ENCODE measurements at regions not wholly inside any gene's neighbourhood (a gene's known extent, or its start where the extent isn't known, plus 50 kb on each side); places are given as distances from the start of the nearest gene placed in this dataset.

DNA sequence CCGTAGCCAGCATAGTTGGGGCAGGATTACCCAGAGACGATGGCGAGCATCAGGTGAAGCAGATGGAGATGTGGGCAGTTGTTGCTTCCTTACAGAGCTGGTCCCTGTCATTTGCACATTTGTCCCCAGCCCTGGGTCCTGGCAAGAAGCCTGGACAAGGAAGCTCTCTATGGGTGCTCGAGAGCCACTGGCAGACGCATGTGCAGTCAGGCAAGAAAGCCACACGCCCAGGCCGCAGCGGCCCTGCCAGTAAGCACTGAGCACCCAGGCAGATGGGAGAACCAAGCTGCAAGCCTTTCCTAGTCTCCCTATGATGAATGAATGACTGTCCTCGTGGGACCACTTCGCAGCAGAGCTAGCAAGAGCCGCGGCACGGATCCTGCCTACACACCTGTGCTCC lies 182.8 kb downstream of the FOXO1 start:
- Histone ChIP-seq H2AFZ (no peak overlapping the region), H3K79me2 (replicated peaks; ENCODE audit: insufficient read depth) (no peaks in the 10 kb centered on the region), H3K27me3 (ENCODE audit: insufficient read depth) (no peaks in the 10 kb centered on the region), H3K4me2 (no peak overlapping the region), H3K36me3 (ENCODE audit: insufficient read depth) (no peaks in the 10 kb centered on the region), H3K4me3 (no peak overlapping the region), H3F3A (replicated peaks; ENCODE audit: low read depth) (no peaks in the 10 kb centered on the region), H4K20me1 (replicated peaks; ENCODE audit: insufficient read depth) (no peaks in the 10 kb centered on the region), H3K9me2 (ENCODE audit: insufficient read depth) (no peaks in the 10 kb centered on the region), H3K4me1 (ENCODE audit: insufficient read depth) (peaks cover 16% of the 10 kb centered on the region), H3K27ac (ENCODE audit: low read depth) (no peak overlapping the region)
- Mint-ChIP-seq H3K4me3 (no peak overlapping the region), H3K27ac (no peak overlapping the region), H3K27me3 (ENCODE audit: insufficient read depth, low read depth, poor library complexity) (peaks cover 12% of the 10 kb centered on the region), H3K36me3 (ENCODE audit: low read depth) (no peaks in the 10 kb centered on the region; the same call in 2 of the 3 replicates), H3K4me1 (peaks cover 49% of the 10 kb centered on the region), H3K9me3 (no peaks in the 10 kb centered on the region; the same call in 2 of the 3 replicates)
- DNase-seq (ENCODE audit: low spot score) (no peak), ATAC-seq (no peak)
- TF ChIP-seq EZH2 (IDR thresholded peaks at IDR 0.05; ENCODE audit: low read depth, unreplicated experiment): no peak
- TF ChIP-seq, protein P1, sequence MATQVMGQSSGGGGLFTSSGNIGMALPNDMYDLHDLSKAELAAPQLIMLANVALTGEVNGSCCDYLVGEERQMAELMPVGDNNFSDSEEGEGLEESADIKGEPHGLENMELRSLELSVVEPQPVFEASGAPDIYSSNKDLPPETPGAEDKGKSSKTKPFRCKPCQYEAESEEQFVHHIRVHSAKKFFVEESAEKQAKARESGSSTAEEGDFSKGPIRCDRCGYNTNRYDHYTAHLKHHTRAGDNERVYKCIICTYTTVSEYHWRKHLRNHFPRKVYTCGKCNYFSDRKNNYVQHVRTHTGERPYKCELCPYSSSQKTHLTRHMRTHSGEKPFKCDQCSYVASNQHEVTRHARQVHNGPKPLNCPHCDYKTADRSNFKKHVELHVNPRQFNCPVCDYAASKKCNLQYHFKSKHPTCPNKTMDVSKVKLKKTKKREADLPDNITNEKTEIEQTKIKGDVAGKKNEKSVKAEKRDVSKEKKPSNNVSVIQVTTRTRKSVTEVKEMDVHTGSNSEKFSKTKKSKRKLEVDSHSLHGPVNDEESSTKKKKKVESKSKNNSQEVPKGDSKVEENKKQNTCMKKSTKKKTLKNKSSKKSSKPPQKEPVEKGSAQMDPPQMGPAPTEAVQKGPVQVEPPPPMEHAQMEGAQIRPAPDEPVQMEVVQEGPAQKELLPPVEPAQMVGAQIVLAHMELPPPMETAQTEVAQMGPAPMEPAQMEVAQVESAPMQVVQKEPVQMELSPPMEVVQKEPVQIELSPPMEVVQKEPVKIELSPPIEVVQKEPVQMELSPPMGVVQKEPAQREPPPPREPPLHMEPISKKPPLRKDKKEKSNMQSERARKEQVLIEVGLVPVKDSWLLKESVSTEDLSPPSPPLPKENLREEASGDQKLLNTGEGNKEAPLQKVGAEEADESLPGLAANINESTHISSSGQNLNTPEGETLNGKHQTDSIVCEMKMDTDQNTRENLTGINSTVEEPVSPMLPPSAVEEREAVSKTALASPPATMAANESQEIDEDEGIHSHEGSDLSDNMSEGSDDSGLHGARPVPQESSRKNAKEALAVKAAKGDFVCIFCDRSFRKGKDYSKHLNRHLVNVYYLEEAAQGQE (IDR thresholded peaks at IDR 0.05; ENCODE audit: unreplicated experiment): no peak
- TF ChIP-seq STAT1 (IDR thresholded peaks at IDR 0.05; ENCODE audit: unreplicated experiment): no peak
- TF ChIP-seq, protein P2, sequence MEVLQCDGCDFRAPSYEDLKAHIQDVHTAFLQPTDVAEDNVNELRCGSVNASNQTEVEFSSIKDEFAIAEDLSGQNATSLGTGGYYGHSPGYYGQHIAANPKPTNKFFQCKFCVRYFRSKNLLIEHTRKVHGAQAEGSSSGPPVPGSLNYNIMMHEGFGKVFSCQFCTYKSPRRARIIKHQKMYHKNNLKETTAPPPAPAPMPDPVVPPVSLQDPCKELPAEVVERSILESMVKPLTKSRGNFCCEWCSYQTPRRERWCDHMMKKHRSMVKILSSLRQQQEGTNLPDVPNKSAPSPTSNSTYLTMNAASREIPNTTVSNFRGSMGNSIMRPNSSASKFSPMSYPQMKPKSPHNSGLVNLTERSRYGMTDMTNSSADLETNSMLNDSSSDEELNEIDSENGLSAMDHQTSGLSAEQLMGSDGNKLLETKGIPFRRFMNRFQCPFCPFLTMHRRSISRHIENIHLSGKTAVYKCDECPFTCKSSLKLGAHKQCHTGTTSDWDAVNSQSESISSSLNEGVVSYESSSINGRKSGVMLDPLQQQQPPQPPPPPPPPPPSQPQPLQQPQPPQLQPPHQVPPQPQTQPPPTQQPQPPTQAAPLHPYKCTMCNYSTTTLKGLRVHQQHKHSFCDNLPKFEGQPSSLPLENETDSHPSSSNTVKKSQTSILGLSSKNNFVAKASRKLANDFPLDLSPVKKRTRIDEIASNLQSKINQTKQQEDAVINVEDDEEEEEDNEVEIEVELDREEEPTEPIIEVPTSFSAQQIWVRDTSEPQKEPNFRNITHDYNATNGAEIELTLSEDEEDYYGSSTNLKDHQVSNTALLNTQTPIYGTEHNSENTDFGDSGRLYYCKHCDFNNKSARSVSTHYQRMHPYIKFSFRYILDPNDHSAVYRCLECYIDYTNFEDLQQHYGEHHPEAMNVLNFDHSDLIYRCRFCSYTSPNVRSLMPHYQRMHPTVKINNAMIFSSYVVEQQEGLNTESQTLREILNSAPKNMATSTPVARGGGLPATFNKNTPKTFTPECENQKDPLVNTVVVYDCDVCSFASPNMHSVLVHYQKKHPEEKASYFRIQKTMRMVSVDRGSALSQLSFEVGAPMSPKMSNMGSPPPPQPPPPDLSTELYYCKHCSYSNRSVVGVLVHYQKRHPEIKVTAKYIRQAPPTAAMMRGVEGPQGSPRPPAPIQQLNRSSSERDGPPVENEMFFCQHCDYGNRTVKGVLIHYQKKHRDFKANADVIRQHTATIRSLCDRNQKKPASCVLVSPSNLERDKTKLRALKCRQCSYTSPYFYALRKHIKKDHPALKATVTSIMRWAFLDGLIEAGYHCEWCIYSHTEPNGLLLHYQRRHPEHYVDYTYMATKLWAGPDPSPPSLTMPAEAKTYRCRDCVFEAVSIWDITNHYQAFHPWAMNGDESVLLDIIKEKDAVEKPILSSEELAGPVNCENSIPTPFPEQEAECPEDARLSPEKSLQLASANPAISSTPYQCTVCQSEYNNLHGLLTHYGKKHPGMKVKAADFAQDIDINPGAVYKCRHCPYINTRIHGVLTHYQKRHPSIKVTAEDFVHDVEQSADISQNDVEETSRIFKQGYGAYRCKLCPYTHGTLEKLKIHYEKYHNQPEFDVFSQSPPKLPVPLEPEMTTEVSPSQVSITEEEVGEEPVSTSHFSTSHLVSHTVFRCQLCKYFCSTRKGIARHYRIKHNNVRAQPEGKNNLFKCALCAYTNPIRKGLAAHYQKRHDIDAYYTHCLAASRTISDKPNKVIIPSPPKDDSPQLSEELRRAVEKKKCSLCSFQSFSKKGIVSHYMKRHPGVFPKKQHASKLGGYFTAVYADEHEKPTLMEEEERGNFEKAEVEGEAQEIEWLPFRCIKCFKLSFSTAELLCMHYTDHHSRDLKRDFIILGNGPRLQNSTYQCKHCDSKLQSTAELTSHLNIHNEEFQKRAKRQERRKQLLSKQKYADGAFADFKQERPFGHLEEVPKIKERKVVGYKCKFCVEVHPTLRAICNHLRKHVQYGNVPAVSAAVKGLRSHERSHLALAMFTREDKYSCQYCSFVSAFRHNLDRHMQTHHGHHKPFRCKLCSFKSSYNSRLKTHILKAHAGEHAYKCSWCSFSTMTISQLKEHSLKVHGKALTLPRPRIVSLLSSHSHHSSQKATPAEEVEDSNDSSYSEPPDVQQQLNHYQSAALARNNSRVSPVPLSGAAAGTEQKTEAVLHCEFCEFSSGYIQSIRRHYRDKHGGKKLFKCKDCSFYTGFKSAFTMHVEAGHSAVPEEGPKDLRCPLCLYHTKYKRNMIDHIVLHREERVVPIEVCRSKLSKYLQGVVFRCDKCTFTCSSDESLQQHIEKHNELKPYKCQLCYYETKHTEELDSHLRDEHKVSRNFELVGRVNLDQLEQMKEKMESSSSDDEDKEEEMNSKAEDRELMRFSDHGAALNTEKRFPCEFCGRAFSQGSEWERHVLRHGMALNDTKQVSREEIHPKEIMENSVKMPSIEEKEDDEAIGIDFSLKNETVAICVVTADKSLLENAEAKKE (CRISPR knock-in tag; IDR thresholded peaks at IDR 0.05): no peak
- no peak for TF ChIP-seq EZH2phosphoT487 (IDR thresholded peaks at IDR 0.05; ENCODE audit: unreplicated experiment)
- no peak for TF ChIP-seq NANOG (IDR thresholded peaks at IDR 0.05; ENCODE audit: borderline replicate concordance)
- no peak for TF ChIP-seq ZNF331 (CRISPR knock-in tag; IDR thresholded peaks at IDR 0.05; ENCODE audit: low read depth)
- no peak for TF ChIP-seq CREB1 (CRISPR knock-in tag; IDR thresholded peaks at IDR 0.05; ENCODE audit: low read depth)
- no peak for TF ChIP-seq JUNB (IDR thresholded peaks at IDR 0.05; ENCODE audit: unreplicated experiment)
- no peak for TF ChIP-seq POLR2AphosphoS5 (IDR thresholded peaks at IDR 0.05; ENCODE audit: low read depth)
- TF ChIP-seq, protein P3, sequence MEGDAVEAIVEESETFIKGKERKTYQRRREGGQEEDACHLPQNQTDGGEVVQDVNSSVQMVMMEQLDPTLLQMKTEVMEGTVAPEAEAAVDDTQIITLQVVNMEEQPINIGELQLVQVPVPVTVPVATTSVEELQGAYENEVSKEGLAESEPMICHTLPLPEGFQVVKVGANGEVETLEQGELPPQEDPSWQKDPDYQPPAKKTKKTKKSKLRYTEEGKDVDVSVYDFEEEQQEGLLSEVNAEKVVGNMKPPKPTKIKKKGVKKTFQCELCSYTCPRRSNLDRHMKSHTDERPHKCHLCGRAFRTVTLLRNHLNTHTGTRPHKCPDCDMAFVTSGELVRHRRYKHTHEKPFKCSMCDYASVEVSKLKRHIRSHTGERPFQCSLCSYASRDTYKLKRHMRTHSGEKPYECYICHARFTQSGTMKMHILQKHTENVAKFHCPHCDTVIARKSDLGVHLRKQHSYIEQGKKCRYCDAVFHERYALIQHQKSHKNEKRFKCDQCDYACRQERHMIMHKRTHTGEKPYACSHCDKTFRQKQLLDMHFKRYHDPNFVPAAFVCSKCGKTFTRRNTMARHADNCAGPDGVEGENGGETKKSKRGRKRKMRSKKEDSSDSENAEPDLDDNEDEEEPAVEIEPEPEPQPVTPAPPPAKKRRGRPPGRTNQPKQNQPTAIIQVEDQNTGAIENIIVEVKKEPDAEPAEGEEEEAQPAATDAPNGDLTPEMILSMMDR (conservative IDR thresholded peaks at IDR 0.05; ENCODE audit: low read depth in 2 of 2): no peak
- TF ChIP-seq, protein P4, sequence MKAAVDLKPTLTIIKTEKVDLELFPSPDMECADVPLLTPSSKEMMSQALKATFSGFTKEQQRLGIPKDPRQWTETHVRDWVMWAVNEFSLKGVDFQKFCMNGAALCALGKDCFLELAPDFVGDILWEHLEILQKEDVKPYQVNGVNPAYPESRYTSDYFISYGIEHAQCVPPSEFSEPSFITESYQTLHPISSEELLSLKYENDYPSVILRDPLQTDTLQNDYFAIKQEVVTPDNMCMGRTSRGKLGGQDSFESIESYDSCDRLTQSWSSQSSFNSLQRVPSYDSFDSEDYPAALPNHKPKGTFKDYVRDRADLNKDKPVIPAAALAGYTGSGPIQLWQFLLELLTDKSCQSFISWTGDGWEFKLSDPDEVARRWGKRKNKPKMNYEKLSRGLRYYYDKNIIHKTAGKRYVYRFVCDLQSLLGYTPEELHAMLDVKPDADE (IDR thresholded peaks at IDR 0.05): no peak
- TF ChIP-seq ZNF114 (CRISPR knock-in tag; IDR thresholded peaks at IDR 0.05): no peak

All from GM23338 (cell line).